ENCODE measurements at regions not wholly inside any gene's neighbourhood (a gene's known extent, or its start where the extent isn't known, plus 50 kb on each side); places are given as distances from the start of the nearest gene placed in this dataset.

- no peaks in the 10 kb centered on the region for H3K36me3 ChIP-seq
- no peak overlapping the region for H3K27ac ChIP-seq
- intact Hi-C loops (cut with DNase I), result no loop called here
- no peak for TF ChIP-seq CTCF (IDR thresholded peaks at IDR 0.05)
- peaks cover 0 to 4% of the 10 kb centered on the region in 2 donors for H3K9me3 ChIP-seq
- DNase-seq (no peak), ATAC-seq (no peak)
- no peak overlapping the region for H3K4me3 ChIP-seq
- H3K4me1 ChIP-seq, result no peaks in the 10 kb centered on the region
- no peaks in the 10 kb centered on the region for H3K27me3 ChIP-seq
Measured at GRCh38 chr4:45636175-45636574, 487.7 kb downstream of the GABRG1 start.

GRCh38 chr4:45629717-45630116 is 494.1 kb downstream of the GABRG1 start:
- no peak overlapping the region for H3K27ac ChIP-seq
- no peaks in the 10 kb centered on the region for H3K36me3 ChIP-seq
- H3K4me3 ChIP-seq, result no peak overlapping the region
- TF ChIP-seq CTCF (IDR thresholded peaks at IDR 0.05), result no peak
- DNase-seq, result peak in 1 of 4 donors; percentile 16
- peaks cover 0 to 3% of the 10 kb centered on the region in 2 donors for H3K9me3 ChIP-seq
- H3K27me3 ChIP-seq, result no peaks in the 10 kb centered on the region
- intact Hi-C loops (cut with DNase I), result no loop called here
- peak; percentile 32 for ATAC-seq
- no peaks in the 10 kb centered on the region for H3K4me1 ChIP-seq

DNA sequence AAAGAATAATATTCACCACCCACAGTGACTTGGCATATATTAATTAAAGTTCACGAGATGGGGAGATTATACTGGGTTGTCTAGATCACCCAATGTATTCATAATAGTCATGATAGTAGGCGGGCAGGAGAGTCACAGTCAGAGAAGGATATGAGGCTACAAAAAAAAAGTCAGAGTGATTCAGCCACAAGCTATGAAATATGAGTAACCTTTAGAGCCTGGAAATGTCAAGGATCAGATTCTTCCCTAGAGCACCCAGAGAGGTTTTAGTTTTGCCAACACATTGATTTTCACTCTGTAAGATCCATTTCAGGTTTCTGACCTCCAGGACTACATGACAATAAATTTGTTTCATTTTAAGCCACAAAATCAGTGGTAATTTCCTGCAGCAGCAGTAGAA is 501.9 kb downstream of the GABRG1 start:
- Histone ChIP-seq H3K4me1 (no peaks in the 10 kb centered on the region), H3K9me3 (no peaks in the 10 kb centered on the region), H3K4me3 (no peak overlapping the region), H3K27me3 (no peaks in the 10 kb centered on the region), H3K27ac (no peak overlapping the region), H3K36me3 (no peaks in the 10 kb centered on the region)
- ATAC-seq (peak; percentile 56), DNase-seq (no peak)
- intact Hi-C loops (cut with DNase I), result no loop called here
- no peak for TF ChIP-seq CTCF (IDR thresholded peaks at IDR 0.05)

DNA sequence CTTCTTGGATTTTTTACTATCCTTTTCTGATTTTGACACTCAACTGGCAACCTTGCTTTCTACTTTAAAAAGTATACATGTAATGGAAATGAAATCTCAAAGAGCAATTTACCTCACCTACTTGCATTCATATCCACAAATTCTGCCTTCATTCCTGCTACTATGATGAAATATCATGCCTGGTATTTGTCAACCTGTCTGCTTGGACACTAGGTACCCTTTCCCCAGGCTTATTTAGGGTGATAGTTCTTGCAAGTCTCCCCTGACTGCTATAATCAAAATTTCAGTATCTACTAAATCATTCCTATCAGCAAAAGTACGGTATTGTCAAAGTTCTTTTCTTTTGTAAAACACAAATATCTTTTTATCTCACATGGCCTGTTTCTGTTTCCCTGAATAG is 503.0 kb downstream of the GABRG1 start:
- TF ChIP-seq CTCF (IDR thresholded peaks at IDR 0.05), result no peak
- H3K4me1 ChIP-seq, result no peaks in the 10 kb centered on the region
- no peaks in the 10 kb centered on the region for H3K9me3 ChIP-seq
- no peaks in the 10 kb centered on the region for H3K36me3 ChIP-seq
- ATAC-seq (no peak), DNase-seq (no peak)
- no peak overlapping the region for H3K4me3 ChIP-seq
- H3K27ac ChIP-seq, result no peak overlapping the region
- H3K27me3 ChIP-seq, result no peaks in the 10 kb centered on the region
- intact Hi-C loops (cut with DNase I), result no loop called here

DNA sequence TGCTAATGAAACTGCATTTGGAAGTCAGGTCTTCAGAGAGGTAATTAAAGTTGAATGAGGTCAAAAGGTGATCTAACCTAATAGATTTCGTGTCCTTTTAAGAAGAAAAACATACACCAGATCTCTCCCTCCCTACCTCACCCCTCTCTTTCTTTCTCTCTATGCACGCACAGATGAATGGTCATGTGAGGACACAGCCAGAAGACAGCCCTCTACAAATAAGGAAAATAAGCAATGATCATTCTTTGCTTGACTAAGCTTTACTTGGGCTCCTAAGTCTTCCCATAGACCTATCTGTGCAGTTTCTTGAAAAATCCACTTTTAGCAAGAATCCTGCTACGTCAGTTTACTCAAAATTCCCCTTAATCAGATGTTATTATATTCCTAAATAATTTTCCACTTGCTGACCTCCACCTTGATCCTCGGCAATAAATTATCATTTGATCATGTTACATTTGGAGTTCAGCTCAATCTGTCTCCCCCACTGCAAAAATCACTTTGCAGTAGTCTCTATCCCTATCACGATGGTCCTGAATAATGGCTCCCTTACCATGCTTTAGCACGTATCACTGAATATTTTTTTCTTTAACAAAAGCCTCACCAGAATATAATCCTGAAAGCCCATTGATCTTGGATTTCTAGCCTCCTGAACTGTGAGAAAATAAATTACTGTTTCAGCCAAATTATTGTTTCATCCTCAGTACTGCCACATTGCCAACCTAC is 527.3 kb downstream of the GABRG1 start:
- no peak for TF ChIP-seq CTCF (IDR thresholded peaks at IDR 0.05)
- Histone ChIP-seq H3K4me1 (no peaks in the 10 kb centered on the region), H3K4me3 (no peak overlapping the region), H3K27me3 (no peaks in the 10 kb centered on the region), H3K36me3 (no peaks in the 10 kb centered on the region), H3K27ac (no peak overlapping the region), H3K9me3 (no peaks in the 10 kb centered on the region)
- ATAC-seq (no peak), DNase-seq (no peak)
- intact Hi-C loops (cut with DNase I), result no loop called here

Data from left lung (tissue), 4 donors.